Ammon's horn (tissue), 1 donor: ENCODE measurements at regions not wholly inside any gene's neighbourhood (a gene's known extent, or its start where the extent isn't known, plus 50 kb on each side); places are given as distances from the start of the nearest gene placed in this dataset.

Source experiments
- DNase-seq: peaks from one replicate; pipeline ENCODE4 v3.0.0-alpha.2; 2016; ENCODE audit warnings: low spot score

GRCh38 chr5:73374520-73375190, 73.9 kb downstream of the FOXD1 start:
- DNase-seq: no peak

- DNase-seq: no peak
Observed at GRCh38 chr5:73373814-73374510, 74.6 kb downstream of the FOXD1 start.

- no peak for DNase-seq
Observed at GRCh38 chr5:73370640-73371583, 77.7 kb downstream of the FOXD1 start.

- no peak for DNase-seq
Observed at GRCh38 chr5:73370095-73370494, 78.5 kb downstream of the FOXD1 start.

GRCh38 chr5:73369278-73369677, 79.3 kb downstream of the FOXD1 start:
- no peak for DNase-seq

- no peak for DNase-seq
Observed at GRCh38 chr5:73367650-73368049, 80.9 kb downstream of the FOXD1 start.

GRCh38 chr5:73365990-73366667, 82.4 kb downstream of the FOXD1 start:
- no peak for DNase-seq

GRCh38 chr5:73365301-73365853, 83.2 kb downstream of the FOXD1 start:
- DNase-seq: peak; percentile 20

GRCh38 chr5:73363911-73364730, 84.5 kb downstream of the FOXD1 start:
- DNase-seq: no peak

- no peak for DNase-seq
Observed at GRCh38 chr5:73359395-73359794, 89.2 kb downstream of the FOXD1 start.

- DNase-seq: no peak
Observed at GRCh38 chr5:73358366-73358765, 90.2 kb downstream of the FOXD1 start.

- no peak for DNase-seq
Observed at GRCh38 chr5:73357576-73357975, 91.0 kb downstream of the FOXD1 start.

GRCh38 chr5:73355108-73355507, 93.5 kb downstream of the FOXD1 start:
- DNase-seq: no peak

- no peak for DNase-seq
Observed at GRCh38 chr5:73354406-73354805, 94.2 kb downstream of the FOXD1 start.

GRCh38 chr5:73352649-73353230, 95.8 kb downstream of the FOXD1 start:
- DNase-seq: no peak

GRCh38 chr5:73352243-73352642, 96.3 kb downstream of the FOXD1 start:
- DNase-seq: no peak

GRCh38 chr5:73351593-73351992, 97.0 kb downstream of the FOXD1 start:
- DNase-seq: no peak

- no peak for DNase-seq
Observed at GRCh38 chr5:73346878-73347408, 101.6 kb downstream of the FOXD1 start.

- DNase-seq: no peak
Observed at GRCh38 chr5:73344835-73345234, 103.7 kb downstream of the FOXD1 start.

- no peak for DNase-seq
Observed at GRCh38 chr5:73339711-73340110, 108.9 kb downstream of the FOXD1 start.
